ENCODE measurements at regions not wholly inside any gene's neighbourhood (a gene's known extent, or its start where the extent isn't known, plus 50 kb on each side); places are given as distances from the start of the nearest gene placed in this dataset.

DNA sequence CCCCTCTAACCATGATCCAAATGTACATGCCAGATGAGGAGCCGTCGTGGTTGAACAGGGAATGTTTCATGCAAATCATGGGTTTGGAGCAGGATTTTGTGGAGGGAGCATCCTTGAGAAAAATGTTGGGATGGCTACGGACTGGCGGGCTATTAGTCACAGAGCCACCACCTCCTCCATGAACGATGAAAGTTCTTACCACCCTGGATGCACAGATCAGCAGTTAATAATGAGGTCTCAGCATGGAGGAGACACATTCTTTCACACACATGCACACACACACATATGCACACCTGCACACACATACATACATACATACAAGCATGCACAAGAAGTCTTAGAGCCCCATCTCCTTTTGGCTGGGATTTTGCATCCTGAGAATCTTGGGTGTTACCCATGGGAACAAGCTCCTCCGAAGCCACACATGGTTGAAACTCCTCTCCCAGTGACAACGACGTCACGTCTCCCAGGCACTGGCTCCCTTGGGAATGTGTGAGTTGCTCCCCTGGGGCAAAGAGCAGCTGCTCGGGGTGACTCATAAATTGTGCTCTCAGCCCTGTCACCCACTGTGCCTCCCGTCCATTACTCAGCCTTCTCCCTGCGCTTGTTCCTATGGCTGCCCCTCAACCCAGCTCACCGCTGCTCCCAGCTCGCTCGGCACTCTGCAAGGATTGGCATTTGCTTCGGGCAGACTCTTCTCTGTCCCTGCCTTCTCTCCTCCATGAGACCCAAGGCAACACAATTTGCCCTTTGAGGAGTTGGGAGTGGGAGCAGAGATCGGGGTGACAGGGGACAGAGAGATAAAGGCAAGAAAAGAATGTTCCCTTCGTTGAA, 344.6 kb downstream of the SOX9 start:
- Histone ChIP-seq H3K9me3 (ENCODE audit: control insufficient read depth in 1 of 2, insufficient read depth in 1 of 2, low read length in 2 of 2) (no peaks in the 10 kb centered on the region), H3K27me3 (ENCODE audit: control insufficient read depth in 1 of 2, insufficient read depth in 2 of 2, low read length in 2 of 2) (peaks cover under 1 to 2% of the 10 kb centered on the region in 2 experiments), H3K4me1 (ENCODE audit: insufficient read depth, low read length) (no peaks in the 10 kb centered on the region), H3K4me3 (ENCODE audit: low read length) (no peak overlapping the region), H3K36me3 (ENCODE audit: insufficient read depth, low read length) (no peaks in the 10 kb centered on the region), H3K27ac (ENCODE audit: low read depth in 1 of 2, low read length in 2 of 2) (no peak overlapping the region)
- Mint-ChIP-seq H3K27ac (no peak overlapping the region), H3K4me3 (no peak overlapping the region), H3K9me3 (no peaks in the 10 kb centered on the region), H3K4me1 (ENCODE audit: low read depth) (no peaks in the 10 kb centered on the region), H3K27me3 (no peaks in the 10 kb centered on the region), H3K36me3 (ENCODE audit: low read depth) (no peaks in the 10 kb centered on the region)
- CTCF ChIA-PET: no interaction called here
- POLR2A ChIA-PET: no interaction called here
- DNase-seq (no peak), ATAC-seq (ENCODE audit: poor library complexity) (no peak)
- intact Hi-C loops (cut with DNase I, micrococcal nuclease): no loop called here
- TF ChIP-seq, protein P1, sequence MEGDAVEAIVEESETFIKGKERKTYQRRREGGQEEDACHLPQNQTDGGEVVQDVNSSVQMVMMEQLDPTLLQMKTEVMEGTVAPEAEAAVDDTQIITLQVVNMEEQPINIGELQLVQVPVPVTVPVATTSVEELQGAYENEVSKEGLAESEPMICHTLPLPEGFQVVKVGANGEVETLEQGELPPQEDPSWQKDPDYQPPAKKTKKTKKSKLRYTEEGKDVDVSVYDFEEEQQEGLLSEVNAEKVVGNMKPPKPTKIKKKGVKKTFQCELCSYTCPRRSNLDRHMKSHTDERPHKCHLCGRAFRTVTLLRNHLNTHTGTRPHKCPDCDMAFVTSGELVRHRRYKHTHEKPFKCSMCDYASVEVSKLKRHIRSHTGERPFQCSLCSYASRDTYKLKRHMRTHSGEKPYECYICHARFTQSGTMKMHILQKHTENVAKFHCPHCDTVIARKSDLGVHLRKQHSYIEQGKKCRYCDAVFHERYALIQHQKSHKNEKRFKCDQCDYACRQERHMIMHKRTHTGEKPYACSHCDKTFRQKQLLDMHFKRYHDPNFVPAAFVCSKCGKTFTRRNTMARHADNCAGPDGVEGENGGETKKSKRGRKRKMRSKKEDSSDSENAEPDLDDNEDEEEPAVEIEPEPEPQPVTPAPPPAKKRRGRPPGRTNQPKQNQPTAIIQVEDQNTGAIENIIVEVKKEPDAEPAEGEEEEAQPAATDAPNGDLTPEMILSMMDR (IDR thresholded peaks at IDR 0.05): no peak

- no peaks in the 10 kb centered on the region for H3K36me3 ChIP-seq (ENCODE audit: insufficient read depth, low read length)
- Mint-ChIP-seq H3K27me3 (peaks cover 5% of the 10 kb centered on the region), H3K27ac (no peak overlapping the region), H3K4me1 (ENCODE audit: low read depth) (no peaks in the 10 kb centered on the region), H3K9me3 (no peaks in the 10 kb centered on the region), H3K36me3 (ENCODE audit: low read depth) (no peaks in the 10 kb centered on the region), H3K4me3 (no peak overlapping the region)
- ChIA-PET CTCF (no interaction called here), POLR2A (no interaction called here)
- ATAC-seq (ENCODE audit: poor library complexity): no peak
- intact Hi-C loops (cut with DNase I, micrococcal nuclease): no loop called here
- no peak overlapping the region for H3K27ac ChIP-seq (ENCODE audit: low read depth in 1 of 2, low read length in 2 of 2)
- H3K4me3 ChIP-seq (ENCODE audit: low read length): no peak overlapping the region
- no peak for DNase-seq
- H3K9me3 ChIP-seq (ENCODE audit: control insufficient read depth in 1 of 2, insufficient read depth in 1 of 2, low read length in 2 of 2): no peaks in the 10 kb centered on the region
- TF ChIP-seq, protein P1 (IDR thresholded peaks at IDR 0.05): no peak
- peaks cover 2 to 5% of the 10 kb centered on the region in 2 experiments for H3K27me3 ChIP-seq (ENCODE audit: control insufficient read depth in 1 of 2, insufficient read depth in 2 of 2, low read length in 2 of 2)
- no peaks in the 10 kb centered on the region for H3K4me1 ChIP-seq (ENCODE audit: insufficient read depth, low read length)
Observed at GRCh38 chr17:72466199-72466598, 345.4 kb downstream of the SOX9 start.

GRCh38 chr17:72466606-72467005, 345.8 kb downstream of the SOX9 start:
- no peaks in the 10 kb centered on the region for H3K9me3 ChIP-seq (ENCODE audit: control insufficient read depth in 1 of 2, insufficient read depth in 1 of 2, low read length in 2 of 2)
- ATAC-seq (ENCODE audit: poor library complexity) (no peak), DNase-seq (no peak)
- Mint-ChIP-seq H3K36me3 (ENCODE audit: low read depth) (no peaks in the 10 kb centered on the region), H3K27me3 (peaks cover 5% of the 10 kb centered on the region), H3K4me3 (no peak overlapping the region), H3K27ac (no peak overlapping the region), H3K4me1 (ENCODE audit: low read depth) (no peaks in the 10 kb centered on the region), H3K9me3 (no peaks in the 10 kb centered on the region)
- H3K27me3 ChIP-seq (ENCODE audit: control insufficient read depth in 1 of 2, insufficient read depth in 2 of 2, low read length in 2 of 2): peaks cover 2 to 5% of the 10 kb centered on the region in 2 experiments
- no peaks in the 10 kb centered on the region for H3K36me3 ChIP-seq (ENCODE audit: insufficient read depth, low read length)
- TF ChIP-seq, protein P1 (IDR thresholded peaks at IDR 0.05): no peak
- intact Hi-C loops (cut with DNase I, micrococcal nuclease): no loop called here
- H3K27ac ChIP-seq (ENCODE audit: low read depth in 1 of 2, low read length in 2 of 2): no peak overlapping the region
- POLR2A ChIA-PET: no interaction called here
- no peak overlapping the region for H3K4me3 ChIP-seq (ENCODE audit: low read length)
- CTCF ChIA-PET: no interaction called here
- H3K4me1 ChIP-seq (ENCODE audit: insufficient read depth, low read length): no peaks in the 10 kb centered on the region

Measured in CD4-positive, alpha-beta T cell (primary cell).